Hypothalamus (tissue), 51 donors: ENCODE measurements at regions not wholly inside any gene's neighbourhood (a gene's known extent, or its start where the extent isn't known, plus 50 kb on each side); places are given as distances from the start of the nearest gene placed in this dataset.
A peak's percentile ranks its signal among the peaks of the same experiment; 100 is the strongest.
"Not testable (repeated sequence)": the region's sequence is repeated elsewhere in the genome, so short reads cannot be mapped to it uniquely, and the experiment has no call there.

ENCODE experiments used
- DNase-seq, 51 donors: peaks; one replicate each; lab custom pipeline; 2025; lab: John Stamatoyannopoulos, UW

DNA sequence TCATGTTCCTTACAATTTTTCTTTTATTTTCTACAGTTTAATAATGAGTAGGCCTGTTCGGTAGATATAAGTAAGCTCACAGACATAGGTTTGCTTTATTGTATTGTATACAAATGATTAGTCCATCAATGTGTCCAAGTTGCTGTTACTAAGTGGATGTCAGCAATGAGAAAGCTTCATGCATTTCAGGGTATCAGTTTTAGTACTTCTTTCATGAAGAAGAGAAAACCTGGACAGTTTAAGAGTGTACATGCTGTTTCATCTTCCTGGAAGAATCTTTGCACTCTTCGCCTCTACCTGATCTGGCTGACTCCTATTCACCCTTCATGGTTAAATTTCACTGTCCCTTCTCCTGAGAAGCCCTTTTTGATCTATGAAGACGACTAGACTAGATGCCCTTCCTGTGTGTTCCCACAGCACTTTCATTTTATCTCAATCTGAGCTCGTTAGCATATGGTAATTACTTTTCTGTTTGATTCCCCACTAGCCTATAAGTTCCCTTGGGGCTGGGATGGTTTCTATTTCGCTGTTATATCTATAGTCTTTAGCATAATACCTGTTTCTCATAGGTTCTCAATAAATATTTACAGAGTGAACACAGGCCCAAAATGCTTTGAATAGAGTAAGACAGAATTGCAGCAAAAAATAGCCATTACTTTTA lies 70.7 kb downstream of the CETN3 start:
- no peak for DNase-seq

DNA sequence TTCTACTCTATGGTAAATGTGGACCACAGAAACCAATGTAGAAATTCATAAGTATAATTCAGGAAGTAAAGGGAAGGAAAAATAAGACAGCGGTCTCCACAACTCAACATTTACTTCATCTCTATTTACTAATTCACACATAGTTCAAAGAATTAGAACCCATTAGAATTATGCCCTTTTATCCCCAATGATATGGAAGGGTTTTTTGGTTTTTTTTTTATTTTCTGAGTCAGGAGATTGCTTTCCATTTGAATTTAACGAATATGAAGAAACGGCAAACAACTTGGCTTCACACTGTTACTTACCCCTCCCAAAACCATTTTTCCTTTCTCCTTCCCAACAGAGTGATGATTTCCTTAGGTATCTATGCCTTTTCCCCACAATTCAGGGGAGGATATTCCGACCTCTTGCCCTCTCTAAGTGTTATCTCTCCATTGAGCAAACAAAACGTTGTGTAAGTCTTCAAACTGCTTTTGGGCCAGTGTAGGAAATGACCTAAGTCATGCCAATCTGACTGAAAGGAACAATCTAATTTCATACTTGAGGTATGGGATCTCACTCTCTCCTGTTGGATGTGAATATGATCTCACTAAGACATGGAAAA lies 72.0 kb downstream of the CETN3 start:
- DNase-seq, result no peak

DNA sequence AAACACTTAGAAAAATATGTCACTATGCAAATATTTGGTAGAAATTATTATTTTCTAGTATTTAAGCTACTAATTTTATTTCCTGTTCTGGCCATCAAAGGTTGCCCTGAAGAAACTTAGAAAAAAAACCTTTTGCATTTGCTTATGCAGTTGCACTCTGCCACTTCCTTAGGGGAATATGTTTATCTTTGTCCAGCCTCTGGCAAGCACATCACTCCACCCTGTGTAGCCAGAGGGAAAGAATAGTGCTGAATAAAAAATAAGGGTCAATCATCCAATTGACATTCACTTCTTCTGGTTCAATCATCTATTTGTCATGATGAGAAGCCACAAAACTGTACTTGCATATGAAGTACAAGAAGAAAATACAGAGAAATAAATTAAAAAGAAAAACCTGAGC lies 72.8 kb downstream of the CETN3 start:
- DNase-seq, result no peak

DNA sequence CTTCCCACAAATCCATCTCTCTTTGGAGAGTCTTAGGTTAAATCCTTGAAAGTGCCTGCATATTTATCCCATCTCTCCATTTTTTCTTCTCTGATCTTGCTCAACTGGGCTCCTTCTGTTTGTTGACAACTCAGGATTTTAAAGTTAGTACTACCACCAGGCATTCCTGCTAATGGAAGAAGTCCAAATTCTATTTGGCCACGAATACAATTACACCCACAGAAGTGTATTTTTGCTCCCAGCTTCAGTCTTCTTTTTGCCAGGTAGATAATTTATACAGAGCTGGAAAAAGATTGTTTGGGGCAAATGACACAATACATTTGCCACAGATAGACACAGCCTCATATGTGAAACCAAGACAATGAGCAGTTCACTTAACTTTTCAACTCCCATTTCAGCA lies 74.8 kb downstream of the CETN3 start:
- DNase-seq, result no peak

DNA sequence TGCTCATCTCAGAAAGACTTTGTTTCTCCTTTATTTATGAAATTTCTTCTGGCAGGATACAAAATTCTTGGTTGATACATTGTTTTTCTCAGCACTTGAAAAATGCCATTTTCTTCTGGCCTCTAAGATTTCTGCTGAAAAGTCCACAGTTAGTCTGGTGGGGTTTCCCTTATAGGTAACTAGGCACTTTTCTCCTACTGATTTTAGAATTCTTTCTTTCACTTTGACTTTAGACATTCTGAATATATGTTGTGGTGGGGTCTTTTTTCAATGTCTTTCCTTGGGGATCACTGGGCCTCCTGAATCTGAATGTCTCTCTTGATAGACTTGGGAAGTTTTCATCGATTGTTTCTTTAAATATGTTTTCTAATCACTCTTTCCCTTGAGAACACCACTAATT lies 79.6 kb downstream of the CETN3 start:
- DNase-seq, result no peak

DNA sequence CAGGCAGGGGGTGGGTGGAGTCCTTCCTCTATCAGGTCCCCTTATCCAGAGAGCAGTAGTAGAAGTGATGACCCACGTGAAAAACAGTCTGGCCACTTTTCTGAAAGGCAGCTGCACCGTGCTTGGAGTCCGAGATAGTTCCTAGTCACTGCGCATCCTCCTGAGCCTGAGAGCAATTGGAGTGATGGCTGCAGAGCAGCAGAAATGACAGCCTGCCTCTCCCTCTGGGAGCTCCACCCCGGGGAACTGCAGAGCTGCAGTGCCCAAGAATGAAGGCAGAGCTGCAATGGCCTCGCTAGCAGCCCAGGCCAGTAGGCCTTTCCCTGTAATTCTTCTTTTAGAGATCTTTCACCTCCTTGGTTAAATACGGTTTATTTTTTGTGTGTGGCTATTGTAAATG lies 82.6 kb downstream of the CETN3 start:
- no peak for DNase-seq

DNA sequence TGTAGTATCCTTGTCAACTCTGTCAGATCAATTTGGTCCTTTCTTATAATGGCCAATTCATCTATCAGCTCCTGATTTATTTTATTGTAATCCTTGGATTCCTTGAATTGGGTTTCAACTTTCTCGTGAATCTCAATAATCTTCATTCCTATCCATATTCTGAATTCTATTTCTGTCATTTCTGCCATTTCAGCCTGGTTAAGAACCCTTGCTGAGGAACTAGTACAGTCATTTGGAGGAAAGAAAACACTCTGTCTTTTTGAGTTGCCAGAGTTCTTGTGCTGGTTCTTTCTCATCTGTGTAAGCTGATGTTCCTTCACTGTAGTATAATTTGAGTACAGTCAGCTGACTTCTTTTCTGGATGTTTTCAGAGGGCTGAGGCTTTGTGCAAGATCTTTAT lies 84.5 kb downstream of the CETN3 start:
- no peak for DNase-seq

DNA sequence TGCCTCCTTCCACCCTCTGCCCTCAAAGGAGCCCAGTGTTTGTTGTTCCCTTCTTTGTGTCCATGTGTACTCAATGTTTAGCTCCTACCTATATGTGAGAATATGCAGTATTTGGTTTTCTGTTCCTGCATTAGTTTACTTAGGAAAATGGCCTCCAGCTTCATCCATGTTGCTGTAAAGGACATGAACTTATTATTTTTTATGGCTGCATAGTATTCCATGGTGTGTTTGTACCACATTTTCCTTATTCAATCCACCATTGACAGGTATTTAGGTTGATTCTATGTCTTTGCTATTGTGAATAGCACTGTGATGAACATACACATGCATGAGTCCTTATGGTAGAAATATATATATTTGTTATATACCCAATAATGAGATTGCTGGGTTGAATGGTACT lies 89.2 kb downstream of the CETN3 start:
- DNase-seq, result not testable (repeated sequence)

DNA sequence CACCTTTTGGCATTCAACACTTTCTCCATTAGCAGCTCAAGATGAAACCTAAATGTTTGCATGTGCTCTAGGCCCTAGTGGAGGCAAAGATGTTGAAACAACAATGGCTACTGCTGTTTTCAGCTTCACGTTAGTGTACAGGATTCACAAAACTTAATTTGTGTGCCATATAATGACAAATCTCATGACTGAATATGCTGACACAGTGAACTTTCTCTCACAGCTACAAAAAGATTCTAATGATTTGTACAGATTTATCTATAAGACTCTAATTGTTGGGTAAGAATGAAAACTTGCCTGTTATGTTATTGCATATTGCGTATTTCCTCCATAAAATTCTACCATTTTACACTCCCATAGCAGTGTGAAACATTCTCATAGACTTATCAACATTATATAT lies 97.5 kb downstream of the CETN3 start:
- DNase-seq, result no peak

DNA sequence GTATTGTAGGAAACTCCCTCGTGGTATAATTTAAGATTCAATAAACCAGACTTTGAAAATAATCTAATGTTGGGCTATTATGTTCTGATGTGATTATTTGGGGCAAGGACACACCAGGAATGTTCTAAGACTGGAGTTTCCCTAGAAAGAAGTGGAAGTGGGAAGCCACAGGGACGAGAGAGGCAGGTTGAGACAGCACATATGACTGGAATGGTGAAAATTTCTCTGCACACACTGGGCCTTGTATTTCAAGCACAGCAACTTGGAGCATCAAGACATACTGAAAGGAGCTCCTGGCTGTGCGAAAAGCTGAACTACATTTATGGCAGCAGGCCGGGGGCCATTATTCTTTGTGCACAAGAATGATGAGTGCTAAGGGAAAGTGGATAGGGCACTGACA lies 98.2 kb downstream of the CETN3 start:
- no peak for DNase-seq

DNA sequence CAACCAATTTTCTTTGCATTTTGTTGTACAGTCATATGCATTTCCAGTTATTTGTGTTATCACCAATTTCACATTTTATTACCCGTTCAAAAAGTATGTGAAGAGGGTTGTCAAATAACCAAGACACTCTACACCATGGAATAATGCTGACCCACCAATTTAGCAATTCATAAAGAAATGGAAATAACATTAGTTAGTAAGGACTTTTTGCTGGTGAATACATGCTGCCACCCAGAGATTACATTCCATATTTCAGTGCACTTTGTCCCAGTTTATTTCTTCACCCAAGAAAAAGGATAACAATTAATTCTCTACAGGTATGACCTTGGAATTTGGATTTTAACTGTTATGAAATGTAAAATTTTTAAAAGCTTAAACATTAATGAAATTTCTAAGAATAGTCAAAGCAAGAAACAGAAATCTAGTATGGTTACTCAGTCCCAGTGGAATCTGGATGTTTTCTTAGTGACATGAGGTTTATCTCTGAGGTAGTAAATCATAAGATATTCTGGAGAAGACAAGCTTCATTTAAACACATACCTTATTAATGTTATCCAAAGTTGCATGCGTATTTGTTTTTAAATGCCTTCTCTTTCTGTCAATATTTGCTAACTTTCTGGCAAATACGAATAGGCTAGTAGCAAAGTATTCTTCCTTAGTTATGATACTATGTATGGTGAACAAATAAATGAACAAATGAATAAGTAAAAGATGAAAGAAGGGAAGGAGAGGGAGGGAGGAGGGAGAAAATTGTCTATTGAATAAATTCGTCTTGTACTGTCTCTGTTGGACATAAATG lies 100.6 kb downstream of the CETN3 start:
- no peak for DNase-seq

DNA sequence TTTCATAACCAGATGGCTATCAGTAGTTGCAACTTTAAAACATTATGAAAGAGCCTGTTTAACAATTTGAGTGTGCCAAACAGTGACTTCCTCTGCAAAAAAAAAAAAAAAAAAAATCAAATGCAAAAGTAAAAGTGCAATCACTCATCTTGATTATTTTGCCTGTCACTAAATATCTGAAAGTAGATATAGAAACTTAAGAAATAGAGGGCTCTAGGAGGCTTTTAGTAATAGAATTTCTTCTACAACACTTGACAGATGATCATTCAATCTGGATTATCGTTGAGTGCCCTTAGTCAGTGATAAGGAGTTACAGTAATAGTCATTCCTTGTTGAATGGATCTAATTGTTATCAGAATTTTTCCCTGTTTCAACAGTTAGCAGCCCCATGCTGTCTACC lies 101.8 kb downstream of the CETN3 start:
- no peak for DNase-seq

DNA sequence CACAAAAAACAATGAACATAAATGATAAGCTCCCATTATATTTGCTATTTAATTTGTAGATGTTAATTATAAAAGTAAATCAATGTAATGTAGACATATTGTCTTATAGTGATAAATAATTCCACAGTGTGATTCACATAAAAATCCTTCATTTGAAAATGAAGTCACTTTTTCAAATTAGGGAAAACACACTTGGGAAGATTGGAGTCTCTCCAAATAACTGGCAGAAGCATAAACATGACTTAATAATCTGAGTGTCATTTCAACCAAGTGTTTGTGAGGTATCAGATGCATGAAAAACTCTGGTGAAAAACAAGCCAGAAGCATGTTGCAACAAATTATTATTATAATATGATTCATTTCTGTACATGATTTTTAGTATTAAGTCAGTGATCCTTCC lies 102.2 kb downstream of the CETN3 start:
- no peak for DNase-seq

DNA sequence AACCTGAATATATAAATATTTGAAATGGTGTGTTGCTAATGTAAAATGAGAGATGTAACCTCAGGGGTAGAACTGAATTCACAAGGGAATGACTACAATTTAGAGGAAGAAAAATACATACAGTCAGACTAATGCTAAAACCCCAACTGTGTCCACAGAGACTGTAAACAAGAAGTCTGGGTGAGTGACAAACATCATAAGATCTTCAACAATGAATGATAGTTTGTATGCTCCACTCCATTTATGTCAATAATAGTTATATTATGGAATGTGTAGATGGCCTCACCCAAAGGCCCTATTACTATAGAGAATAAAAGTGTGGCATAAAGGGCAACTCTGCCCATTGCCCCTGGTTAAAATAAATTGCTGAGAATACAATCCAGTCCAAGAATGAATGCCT lies 102.9 kb downstream of the CETN3 start:
- no peak for DNase-seq

DNA sequence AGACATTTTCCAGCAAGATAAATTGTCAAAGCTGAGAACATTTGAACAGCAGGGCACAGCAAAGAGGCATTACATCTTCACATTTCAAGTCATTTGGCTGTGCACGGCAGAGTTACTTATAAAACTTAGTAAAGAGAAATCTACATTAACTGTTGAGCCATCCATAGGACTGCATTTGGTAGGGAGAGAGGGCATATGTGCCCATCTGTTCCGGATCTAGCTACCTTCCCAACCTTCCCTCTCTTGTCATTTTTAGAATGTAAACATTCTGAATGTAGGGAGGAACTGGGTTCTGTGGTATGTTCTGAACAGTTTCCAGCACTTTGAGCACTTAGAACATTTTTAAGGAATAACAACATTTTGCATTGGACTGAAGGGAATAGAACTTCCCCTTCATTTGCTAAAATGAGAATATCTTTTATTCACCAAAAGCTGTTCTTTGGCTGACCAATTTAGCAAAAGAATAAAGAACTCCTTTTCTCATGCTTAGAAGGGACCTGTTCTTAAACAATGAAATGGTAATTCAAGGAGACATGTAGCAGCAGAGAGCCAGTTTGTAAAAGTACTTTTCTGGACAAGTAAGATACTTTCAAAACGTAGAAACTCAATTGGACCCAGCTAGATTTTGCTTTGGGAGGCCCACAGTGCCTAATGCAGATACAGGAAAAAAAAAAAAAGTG lies 104.4 kb downstream of the CETN3 start:
- no peak for DNase-seq

DNA sequence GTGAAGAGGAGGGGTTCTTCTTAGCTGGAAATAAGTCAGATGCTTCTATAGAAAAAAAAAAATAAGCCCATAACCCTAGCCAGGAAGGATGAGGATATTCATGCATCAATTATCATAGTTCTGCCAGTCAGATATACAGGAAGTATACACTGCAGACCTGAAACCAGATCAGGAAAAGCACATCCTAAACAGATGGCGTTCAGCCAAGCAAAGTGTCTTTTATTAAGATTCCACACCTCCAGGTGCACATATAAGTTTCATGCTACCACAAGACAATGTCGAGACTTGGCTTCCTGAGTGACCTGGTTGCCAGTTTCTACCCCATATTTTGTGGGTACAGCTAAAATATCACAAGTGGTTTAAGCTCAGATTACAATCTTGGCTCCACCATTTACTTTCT lies 108.3 kb downstream of the CETN3 start:
- DNase-seq, result no peak

DNA sequence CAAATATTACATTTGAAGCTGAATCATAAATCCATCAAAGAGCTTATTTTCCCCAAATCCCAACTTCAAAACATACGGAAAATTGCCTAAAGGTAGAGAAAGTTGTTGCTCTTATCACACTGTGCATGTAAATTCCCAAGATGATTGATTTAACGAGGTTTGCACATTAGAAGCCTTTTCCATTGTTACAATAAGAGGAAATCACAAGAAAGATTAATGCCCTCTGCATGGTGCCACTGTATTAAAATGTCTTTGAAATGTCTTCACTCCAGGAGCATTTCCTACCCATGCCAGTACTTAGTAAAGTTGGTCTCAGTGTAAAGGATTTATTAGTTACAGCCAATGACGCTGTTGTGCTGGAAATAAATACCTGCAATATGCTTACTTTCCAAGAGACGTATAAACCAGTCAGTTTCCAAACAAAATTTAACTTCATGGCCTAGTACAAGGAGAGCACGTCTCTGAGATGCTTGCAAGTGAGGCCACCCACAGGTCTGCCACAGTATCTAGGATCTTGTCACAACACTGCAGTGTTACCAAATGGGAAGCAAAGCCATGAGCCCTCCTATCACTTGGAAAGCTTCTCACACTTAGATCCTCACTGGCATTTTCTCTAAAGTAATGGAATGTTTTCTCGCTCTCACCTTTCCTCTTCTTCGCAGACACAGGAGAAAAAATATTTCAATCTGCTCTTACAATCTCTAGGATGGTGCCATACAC lies 112.4 kb downstream of the CETN3 start:
- peak in 1 of 51 donors; percentile 10 for DNase-seq

DNA sequence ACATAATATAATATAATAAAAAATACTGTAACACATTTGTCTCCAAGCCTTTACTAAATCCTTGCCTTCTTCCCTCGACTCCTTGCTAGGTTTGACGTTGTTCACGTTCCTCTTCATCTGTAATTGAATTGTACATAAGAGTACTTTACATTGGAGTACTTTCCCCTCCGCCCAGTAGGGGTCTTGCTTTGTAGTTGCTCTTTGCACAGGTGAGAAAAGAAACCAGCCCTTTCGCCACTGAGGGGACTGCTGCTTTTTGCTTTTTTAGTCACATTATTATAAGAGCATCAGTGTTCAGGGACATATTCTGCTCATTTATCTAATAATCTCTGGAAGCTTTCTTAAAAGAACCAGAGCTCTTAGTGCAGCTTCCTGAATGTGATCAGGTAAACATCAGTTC lies 115.0 kb downstream of the CETN3 start:
- DNase-seq, result no peak

DNA sequence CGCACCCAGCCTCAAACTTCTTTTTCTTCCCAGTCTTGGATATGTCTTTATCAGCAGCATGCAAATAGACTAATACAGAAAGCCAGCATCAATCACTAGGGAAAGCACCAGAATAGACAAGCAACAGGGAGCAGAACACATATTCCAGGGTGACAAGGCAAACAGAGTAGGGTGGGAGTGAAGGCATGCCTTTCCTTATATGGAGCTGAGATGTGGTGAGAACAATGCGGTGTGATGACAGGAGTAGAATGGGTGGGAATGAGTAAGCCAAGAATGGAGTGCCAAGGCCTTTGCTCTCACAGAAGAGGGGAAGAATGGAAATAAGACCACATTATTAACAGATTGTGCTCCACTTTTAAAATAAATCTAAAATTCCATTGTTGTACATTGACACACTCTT lies 115.6 kb downstream of the CETN3 start:
- DNase-seq, result no peak

DNA sequence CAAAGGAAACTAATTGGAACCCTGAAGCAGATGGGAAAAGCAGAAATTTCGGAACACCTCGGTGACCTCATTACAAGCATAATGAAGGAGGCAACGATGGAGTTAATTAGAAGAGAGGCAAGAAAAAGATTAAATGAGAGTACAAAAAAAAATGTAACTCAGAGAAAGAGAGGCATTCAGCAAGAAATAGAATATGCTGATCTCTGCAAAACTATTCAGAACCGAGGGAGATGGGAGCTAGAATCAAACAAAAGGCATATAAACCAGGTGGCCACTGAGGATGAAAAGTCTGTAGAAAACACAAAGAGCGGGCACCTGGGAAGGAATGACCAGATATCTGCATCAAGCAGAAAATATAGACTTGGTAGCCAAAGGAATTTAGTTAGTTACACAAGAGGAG lies 118.9 kb downstream of the CETN3 start:
- DNase-seq, result no peak

DNA sequence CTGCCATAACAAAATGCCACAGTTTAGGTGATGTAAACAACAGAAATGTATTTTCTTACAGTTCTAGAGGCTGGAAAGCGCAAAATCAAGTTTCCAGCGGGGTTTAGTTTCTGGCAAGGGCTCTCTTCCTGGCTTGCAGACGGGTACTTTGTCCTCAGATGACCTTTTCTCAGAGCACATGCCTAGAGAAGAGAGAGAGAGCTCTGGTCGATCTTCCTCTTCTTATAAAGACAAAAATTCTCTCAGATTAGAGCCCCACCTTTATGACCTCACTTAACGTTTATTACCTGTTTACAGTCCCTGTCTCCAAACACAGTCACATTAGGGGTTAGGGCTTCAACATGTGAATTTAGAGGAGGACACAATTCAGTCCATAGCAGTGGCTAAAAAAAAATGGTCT lies 119.7 kb downstream of the CETN3 start:
- no peak for DNase-seq
